SU-DHL-6 (cell line): ENCODE measurements at regions not wholly inside any gene's neighbourhood (a gene's known extent, or its start where the extent isn't known, plus 50 kb on each side); places are given as distances from the start of the nearest gene placed in this dataset.

Experiments used
- EZH2phosphoT487 ChIP-seq: fragments of 200-600 bp; sonication (generic), shearing (Covaris generic); conservative IDR thresholded peaks from 2 replicates; pipeline ENCODE4 v1.6.1; 2018; ENCODE audit warnings: mild to moderate bottlenecking, antibody characterized with exemption, low read length, moderate library complexity, mixed read lengths
- TF ChIP-seq, protein P1 (sequence below): fragments of 200-600 bp; sonication (generic); IDR thresholded peaks from one replicate; pipeline ENCODE4 v1.5.1; 2017; ENCODE audit warnings: antibody characterized with exemption, mild to moderate bottlenecking, low read length, moderate library complexity; ENCODE audit not compliant: insufficient read depth, poor library complexity, severe bottlenecking

DNA sequence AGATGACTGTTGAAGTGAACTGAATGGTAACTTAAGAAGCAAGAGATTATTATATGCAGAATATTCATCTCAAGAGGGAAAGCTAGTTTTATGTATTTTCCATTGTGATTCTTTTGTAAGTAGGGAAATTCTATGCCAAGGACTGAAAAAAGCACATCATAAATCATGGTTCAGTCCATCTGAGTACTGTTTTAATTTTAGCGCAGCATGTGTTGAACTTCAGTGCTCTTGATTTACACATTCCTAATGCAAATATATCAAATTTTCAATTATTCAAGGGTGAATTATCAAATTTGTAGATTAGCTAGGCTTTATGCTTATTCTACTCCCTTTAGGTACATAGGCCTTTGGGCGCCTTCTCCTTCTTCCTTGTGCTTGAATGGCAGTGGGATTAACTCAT, 50.3 kb upstream of the TCF12 start:
- TF ChIP-seq, protein P1, sequence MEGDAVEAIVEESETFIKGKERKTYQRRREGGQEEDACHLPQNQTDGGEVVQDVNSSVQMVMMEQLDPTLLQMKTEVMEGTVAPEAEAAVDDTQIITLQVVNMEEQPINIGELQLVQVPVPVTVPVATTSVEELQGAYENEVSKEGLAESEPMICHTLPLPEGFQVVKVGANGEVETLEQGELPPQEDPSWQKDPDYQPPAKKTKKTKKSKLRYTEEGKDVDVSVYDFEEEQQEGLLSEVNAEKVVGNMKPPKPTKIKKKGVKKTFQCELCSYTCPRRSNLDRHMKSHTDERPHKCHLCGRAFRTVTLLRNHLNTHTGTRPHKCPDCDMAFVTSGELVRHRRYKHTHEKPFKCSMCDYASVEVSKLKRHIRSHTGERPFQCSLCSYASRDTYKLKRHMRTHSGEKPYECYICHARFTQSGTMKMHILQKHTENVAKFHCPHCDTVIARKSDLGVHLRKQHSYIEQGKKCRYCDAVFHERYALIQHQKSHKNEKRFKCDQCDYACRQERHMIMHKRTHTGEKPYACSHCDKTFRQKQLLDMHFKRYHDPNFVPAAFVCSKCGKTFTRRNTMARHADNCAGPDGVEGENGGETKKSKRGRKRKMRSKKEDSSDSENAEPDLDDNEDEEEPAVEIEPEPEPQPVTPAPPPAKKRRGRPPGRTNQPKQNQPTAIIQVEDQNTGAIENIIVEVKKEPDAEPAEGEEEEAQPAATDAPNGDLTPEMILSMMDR: no peak
- no peak for TF ChIP-seq EZH2phosphoT487
